Renal cortex interstitium (tissue), 11 donors: ENCODE measurements at regions not wholly inside any gene's neighbourhood (a gene's known extent, or its start where the extent isn't known, plus 50 kb on each side); places are given as distances from the start of the nearest gene placed in this dataset.

ENCODE experiments used
- DNase-seq, 11 donors: peaks; one replicate each; pipeline ENCODE4 v3.0.0-alpha.2; 2013; ENCODE audit warnings: low read depth in 9 of 11, low spot score in 4 of 11; ENCODE audit errors: extremely low read depth in 1 of 11

DNA sequence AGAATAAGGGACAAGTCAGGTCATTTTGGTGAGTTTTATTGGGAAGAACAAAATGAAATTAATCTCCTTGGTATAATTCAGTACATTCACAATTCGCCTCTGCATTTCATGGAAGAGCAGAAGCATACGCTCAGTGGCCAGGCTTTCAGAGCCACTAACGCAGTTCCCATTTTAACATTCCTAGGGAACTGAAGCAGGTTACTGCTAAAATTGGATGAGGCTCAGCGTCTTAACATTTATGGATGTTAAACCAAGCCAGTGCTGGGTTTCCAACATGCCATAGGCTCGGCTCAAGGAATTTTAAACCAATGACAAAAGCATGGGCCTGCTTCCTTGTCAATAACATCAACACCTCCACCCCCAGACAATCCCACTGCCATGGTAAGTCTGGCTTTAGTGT is 172.7 kb upstream of the PRICKLE2 start:
- no peak for DNase-seq

DNA sequence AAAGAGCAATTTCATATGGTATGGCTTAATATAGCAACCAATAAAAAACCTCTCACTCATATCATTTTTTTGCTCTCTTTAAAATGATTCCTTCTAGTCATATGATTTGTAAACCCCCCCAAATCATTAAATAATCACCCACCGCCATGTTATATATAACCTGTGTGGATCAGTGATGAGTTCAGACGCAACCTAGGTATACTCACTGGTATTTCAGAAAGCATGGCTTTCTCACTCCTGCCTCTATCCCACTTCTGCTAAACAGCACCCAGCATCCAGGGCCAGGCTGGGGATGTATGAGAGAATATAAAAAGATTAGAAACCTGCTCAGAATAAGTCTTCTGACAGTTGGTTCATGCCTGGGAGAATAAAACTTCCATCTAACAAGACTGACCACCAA is 172.3 kb upstream of the PRICKLE2 start:
- no peak for DNase-seq

DNA sequence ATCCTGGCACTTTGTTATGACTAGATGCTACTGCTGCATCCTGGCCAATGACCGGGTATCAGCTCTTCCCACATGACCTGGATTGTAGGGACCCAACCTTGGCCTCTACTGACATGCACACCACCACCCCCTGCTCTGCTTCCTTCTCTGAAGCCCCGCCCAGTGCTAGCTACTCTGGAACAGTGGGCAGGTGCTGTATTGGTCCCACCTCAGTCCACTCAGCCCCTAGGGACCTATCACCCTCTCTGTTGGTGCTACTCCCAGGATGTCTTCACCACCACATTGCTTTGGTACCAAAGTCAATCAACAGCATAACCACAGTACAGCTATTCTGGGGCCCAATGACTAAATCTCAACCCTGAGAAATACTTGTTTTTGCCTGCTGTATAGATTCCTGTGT is 170.2 kb upstream of the PRICKLE2 start:
- DNase-seq: no peak

DNA sequence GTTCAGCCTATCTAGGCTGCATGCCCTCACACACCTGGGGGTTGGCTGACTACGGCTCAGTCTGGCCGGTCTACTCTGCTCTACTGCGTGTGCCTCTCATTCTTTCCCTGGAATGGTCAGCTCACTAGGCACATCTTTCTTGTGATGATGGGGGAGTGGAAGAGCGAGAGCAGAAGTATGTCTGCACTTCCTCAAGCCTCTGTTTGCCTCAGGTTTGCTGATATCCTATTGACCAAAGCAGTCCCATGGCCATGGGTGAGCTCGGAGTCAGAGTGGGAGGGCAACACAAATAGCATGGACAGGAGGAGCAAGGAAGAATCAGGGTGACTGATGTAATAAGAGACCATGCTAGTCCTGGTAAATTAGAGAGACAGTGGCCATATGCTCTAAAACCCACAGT is 167.9 kb upstream of the PRICKLE2 start:
- DNase-seq: no peak

DNA sequence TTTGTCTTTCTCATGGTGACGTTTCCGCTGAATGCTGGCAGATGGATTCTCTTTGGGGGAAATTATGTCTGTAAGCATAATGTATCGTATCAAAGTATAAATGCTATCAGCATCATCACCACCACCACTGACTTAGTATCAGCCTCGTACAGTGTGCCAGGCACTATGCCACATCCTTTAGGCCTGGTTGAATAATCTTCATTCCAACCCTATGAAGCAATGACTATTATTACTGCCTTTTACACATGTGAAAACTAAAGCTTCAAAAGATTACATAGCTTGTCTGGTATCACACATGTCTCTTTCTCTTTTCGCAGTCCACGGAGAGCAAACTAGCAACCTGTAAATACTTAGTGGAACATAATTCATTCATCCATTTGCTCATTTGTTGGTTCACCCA is 166.7 kb upstream of the PRICKLE2 start:
- no peak for DNase-seq

DNA sequence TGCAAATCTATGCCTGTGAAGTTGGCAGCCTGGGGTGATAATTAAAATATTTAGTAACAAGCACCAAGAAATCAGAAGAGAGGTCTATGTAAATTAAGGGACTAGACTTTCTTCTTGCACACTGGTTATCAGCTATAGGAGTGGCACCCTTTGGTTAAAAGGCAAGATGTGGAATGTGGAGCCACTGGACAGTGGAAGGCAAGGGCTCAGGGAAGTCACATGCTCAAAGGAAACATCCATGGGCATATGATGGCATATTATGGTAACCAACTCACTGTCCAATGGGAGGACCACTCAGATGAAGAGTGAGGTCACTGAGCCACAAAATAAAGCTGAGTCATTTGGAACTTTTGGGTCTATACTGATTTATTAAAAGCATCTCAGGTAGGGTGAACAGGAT is 165.6 kb upstream of the PRICKLE2 start:
- DNase-seq: no peak

DNA sequence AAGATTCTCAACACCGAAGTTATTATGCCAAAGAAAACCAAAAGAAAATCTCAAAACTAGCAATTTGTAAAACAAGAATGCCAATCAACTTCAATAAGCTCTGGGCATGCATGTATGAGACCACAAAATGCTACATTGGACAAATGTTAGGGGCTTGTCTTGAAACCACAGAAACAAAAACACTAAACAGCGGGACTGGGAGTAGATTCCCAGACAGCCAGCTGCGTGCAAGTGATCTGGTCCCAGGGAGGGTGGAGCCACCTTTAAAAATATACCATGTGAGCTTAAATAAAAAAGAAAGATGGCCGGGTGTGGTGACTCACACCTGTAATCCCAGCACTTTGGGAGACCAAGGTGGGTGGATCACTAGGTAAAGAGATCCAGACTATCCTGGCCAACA is 163.6 kb upstream of the PRICKLE2 start:
- DNase-seq: no peak

DNA sequence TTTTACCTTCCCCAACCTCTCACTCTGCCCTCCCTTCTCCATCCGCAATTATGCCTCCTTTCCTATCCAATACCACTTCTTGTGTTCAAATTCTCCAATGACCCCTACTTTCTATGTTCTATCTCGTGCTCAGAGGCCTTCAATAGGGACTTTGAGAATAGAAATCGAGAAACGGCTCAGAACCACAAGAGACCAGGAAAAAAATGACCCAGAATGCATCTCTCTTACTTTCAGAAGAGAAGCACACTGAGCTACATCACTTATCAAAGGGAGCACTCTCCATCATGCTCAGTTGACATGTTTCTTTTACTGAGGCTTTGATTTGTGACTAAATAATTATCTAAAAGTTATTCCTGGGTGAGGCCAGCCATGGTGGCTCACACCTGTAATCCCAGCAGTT is 162.4 kb upstream of the PRICKLE2 start:
- DNase-seq: no peak

DNA sequence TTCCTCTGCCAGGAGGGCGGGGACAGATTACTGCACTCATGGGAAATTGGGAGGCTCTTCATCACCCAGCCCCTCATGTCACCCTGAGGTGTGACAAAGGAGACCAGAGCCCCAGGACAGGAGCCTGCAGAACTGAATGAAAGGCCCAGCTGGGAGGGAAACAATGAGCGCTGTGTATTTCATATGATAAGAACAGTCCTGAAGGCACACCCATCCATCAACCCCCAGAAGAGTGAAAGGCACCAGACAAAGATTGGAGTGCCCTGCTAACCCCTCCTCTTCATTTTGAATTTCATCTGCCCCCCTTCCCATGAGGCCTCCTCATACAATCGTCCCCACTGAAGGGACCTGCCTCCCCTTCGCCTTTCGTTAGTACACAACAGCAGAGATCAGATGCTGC is 160.0 kb upstream of the PRICKLE2 start:
- no peak for DNase-seq

DNA sequence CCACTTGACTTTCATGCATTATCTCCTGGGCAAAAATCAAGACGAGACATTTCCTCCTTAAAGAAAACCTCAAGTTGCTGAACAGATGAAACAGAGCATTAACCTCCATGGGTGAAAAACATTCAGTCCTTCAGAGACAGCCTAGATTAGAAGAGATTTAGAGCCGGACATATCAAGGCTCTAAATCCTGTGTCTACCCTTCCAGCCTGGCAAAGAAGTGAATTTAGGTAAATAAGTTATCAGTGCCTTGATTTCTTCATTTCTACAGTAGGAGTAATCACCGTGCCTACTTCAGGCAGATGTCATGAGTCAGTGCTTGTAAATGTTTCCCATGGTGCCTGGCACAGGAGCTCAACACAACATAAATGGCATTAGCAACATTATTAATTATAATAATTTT is 159.3 kb upstream of the PRICKLE2 start:
- no peak for DNase-seq

DNA sequence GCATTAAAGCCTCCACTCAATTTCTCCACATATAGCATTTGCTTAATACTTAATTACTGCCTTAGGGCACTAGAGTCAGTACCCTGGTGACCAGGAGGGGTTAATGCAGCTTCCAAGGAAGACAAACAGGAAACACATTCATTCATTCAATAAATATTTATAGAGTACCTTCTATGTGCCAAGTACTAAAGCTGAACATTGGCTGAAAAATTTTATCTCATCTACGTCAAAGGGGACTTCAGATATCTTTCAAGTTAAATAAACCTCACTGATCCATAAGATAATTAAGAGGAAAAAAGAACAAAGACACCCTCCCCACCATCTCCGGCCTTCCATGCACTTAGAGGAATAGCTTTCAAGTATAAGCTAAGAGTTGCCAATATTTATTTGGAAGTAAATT is 156.9 kb upstream of the PRICKLE2 start:
- no peak for DNase-seq

DNA sequence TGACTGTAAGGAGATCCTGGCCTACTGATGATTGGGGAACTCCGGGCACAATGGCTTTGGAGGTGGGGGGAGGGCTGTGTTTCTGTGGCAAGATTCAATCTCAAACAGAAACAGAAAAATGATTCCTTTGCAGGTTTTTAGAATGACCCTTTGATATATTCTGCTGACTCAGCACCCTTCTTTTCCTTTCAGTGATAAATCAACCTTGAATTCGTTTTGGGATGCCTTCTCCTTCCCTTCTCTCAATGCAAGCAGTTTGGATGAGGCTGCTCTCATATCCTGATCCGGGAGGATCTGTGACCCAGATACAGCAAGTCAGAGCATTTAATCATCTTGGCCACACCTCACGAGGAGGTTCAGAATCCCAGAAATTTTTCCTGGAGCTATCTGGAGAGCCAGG is 156.1 kb upstream of the PRICKLE2 start:
- no peak for DNase-seq

DNA sequence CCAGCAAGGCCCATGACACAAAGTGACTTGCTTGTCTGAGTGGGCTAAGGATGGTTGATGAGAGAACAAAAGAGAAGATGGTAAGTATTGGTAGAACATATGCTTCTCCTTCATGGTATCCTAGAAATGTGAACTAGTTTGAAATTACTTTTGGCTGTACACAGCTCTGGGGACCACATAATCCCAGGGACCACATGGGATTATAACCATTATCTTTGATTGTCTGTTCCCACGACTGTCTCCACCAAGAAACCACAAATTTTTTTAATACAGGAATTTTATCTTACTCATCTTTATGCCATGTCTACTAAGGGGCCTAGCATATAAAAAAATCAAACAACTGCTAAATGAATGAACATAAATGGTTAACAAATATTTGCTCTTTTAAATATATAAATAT is 155.3 kb upstream of the PRICKLE2 start:
- DNase-seq: no peak

DNA sequence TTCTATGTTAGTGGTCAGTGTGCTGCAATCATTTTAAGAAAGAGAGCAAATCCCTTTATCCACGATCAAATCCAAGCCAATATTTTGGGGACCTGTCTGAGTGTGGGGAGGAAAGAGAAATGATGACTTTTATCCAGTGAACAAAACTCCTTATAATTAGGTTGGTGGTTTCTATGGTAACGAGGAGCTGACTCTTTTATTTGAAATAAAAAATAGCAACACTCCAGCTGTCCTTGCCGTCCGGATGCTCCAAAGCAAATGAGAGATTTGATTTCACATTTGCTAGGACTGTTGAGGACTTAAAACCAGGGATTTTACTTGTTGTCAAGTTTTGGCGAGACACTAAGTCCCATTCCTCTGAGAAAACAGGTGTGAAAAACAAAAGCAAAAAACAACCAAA is 154.0 kb upstream of the PRICKLE2 start:
- no peak for DNase-seq

DNA sequence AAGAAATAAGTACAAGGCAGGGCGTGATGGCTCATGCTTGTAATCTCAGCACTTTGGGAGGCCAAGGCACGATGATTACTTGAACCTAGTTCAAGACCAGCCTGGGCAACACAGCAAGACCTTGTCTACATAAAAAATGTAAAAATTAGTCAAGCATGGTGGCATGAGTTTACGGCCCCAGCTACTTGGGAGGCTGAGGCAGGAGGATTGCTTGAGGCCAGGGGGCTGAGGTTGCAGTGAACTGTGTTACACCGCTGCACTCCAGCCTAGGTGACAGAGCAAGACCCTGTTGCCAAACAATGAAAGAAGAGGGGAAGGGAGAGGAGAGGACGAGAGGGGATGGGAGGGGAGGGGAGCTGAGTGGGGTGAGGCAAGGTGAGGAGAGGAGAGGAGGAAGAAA is 152.7 kb upstream of the PRICKLE2 start:
- DNase-seq: no peak

DNA sequence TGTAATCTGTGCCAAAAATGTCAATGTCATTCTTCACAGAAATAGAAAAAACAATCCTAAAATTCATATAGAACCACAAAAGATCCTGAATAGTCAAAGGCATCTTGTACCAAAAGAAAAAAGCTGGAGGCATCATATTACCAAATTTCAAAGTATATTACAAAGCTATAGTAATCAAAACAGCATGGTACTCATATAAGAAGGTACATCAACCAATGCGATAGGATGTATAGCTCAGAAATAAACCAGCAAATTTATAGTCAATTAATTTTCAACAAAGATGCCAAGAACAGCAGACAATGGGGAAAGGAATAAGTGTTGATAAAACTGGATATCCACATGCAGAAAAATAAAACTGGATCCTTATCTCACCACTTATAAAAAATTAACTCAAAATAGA is 150.5 kb upstream of the PRICKLE2 start:
- DNase-seq: no peak

DNA sequence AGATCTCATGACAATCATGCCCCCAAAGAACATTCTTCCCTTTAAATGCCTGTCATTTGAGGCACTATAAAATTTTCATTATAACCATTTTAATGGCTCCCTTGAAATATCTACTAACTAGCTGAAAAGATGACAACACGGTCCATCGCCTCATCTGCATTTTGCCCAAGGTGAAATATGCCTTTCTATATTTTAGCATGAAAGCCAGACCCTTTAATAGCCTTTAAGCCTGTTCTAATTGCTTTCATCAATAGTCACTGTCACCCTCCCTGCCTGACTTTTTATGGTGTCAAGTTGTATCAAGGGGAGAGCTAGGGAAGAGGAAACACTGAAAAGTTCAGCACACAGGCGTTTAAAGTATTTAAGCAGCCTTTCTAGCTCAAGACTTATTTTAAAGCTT is 144.1 kb upstream of the PRICKLE2 start:
- no peak for DNase-seq

DNA sequence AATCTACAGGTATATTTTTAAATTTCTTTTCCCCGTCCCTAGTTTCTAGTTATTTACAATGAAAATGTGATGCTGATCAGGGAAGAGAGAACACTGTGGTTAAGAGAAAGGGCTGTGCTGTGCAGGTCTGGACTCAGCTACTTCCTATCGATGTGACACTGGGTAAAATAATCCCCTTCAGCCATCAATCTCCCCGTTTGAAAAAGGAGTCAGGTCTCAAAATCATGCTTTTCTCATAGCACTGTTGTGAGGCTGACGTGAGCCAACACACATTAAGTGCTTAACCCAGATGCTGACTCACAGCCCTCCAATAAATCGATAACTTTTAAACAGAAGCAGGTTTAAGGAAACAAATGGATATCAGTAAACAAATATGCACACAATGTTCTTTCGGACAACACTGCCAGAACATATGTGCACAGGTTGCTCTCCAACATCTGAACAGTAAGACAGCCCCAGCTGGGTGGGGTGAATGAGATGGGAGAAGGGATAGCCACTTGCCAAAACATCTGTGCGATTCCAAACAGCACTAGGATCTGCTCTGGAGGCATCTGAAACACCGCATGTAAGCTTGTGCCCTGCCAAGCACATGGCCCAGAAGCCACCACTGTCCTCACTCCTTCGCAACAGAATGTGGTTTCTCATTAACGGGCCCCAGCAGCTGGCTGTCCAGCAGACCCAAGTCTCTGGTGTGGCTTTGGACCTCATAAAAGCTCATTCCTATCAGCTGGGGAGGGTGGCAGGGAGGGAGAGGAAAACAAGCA is 143.2 kb upstream of the PRICKLE2 start:
- no peak for DNase-seq

DNA sequence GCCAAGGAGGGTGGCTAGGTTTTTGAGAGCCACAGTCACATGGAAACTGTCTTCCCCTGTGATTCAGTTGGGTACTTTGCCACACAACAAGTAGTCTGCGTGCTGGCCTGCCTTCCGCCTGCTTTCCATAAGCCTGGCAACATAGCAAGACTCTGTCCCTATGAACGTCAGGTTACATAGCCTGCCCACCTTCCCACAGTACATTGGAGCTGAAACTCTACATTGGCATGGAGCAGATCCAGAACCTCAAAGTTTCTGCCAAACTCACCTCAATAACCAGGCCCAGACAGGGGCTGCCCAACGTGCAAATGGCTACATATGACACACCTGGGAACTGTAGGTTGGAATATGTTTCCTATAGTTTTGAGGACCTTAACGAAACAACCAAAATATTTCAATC is 140.6 kb upstream of the PRICKLE2 start:
- DNase-seq: no peak

DNA sequence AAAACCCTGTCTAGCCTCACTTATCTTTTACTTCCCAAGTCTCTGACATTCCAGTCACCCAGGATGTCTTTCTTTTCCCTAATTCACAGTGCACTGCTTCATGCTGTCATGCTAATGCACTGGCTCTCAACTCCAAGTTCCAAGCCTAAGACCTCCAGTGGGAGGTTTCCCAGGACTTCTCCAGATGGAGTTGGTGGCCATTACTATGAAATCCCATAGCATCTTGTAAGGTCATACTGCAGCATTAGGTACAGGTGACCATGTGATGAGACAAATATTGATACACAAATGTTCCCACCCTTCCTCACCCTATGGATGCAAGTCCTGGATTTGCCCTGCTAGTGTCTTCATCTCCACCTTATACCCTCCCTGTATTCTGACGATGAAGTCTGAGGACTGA is 138.6 kb upstream of the PRICKLE2 start:
- no peak for DNase-seq

DNA sequence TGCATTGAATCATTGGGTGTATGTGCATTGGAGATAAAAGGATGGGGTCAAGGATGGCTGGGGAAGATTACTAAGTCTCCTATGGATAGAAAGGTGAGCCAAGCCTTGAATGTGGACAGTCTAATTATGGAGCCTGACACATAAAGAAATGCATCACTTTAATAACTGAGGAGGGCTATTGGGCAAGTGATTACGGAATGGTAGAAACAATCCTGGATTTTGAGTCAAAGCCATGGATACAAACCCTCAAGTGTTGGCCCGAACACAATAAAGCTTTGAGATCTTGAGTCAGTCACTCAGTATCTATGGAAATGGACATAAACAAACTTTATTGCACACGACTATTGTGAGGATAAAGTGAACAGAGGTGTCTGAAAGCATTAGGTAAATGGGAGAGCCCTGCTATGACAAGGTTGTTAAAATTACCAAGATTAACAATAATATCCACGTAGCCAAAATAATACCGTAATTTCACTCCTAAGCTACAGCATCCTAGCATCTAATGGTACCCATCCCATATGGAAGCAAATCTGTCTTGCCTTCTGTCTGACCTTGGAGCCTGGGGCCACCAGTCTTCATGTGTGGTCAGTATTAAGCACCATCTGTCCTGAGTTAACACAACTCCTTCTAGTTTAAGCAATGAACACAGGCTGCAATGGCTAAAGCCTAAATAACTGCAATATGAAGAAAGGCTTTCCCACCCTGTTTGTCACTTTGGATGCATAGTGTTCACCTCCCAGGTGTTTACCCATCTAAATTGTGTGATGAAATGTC is 136.9 kb upstream of the PRICKLE2 start:
- DNase-seq: no peak
